GM13977 (cell line): ENCODE measurements at regions not wholly inside any gene's neighbourhood (a gene's known extent, or its start where the extent isn't known, plus 50 kb on each side); places are given as distances from the start of the nearest gene placed in this dataset.

Experiments
- DNase-seq: peaks from one replicate; pipeline ENCODE4 v3.0.0; 2012; ENCODE audit warnings: low spot score
- in situ Hi-C: fragments of 300-500 bp; cut with MboI; formaldehyde crosslinking; loops from one replicate; pipeline ENCODE4 v1.12.0; 2022; ENCODE audit warnings: low sequenced_read_pairs, low pct_unique_long_range_greater_than_20kb, mixed read lengths, inconsistent platforms; ENCODE audit not compliant: unreplicated experiment
- TF ChIP-seq, protein P1 (sequence below): IDR thresholded peaks from 2 replicates; pipeline ENCODE4 v1.5.1; 2012; ENCODE audit warnings: mild to moderate bottlenecking, control low read depth; ENCODE audit not compliant: insufficient read depth; ENCODE audit errors: extremely low read depth, missing control alignments

DNA sequence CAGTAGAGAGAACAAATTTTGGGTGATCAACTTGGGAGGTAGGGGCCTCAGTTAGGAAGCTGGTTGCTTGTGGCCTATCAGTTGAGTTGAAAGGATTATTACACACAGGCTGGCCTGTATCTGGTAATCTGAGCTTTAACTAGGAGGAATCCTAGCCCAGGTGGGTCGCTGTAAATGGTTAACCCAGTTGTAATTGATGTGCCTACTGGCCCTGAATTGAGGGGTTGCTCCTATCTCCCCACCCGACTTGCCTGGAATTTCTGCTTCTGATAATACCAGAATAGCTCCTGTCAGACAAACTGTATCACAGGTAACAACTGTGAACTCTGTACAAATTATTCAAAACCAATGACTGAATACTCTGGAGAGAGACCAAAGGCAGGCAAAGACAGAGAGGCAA lies 210.4 kb upstream of the RUNX1 start:
- in situ Hi-C loops, result no loop called here
- TF ChIP-seq, protein P1, sequence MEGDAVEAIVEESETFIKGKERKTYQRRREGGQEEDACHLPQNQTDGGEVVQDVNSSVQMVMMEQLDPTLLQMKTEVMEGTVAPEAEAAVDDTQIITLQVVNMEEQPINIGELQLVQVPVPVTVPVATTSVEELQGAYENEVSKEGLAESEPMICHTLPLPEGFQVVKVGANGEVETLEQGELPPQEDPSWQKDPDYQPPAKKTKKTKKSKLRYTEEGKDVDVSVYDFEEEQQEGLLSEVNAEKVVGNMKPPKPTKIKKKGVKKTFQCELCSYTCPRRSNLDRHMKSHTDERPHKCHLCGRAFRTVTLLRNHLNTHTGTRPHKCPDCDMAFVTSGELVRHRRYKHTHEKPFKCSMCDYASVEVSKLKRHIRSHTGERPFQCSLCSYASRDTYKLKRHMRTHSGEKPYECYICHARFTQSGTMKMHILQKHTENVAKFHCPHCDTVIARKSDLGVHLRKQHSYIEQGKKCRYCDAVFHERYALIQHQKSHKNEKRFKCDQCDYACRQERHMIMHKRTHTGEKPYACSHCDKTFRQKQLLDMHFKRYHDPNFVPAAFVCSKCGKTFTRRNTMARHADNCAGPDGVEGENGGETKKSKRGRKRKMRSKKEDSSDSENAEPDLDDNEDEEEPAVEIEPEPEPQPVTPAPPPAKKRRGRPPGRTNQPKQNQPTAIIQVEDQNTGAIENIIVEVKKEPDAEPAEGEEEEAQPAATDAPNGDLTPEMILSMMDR, result no peak
- DNase-seq, result no peak

- TF ChIP-seq, protein P1, result no peak
- DNase-seq, result no peak
- in situ Hi-C loops, result no loop called here
These were observed 209.4 kb upstream of the RUNX1 start for GRCh38 chr21:35258521-35258920.

DNA sequence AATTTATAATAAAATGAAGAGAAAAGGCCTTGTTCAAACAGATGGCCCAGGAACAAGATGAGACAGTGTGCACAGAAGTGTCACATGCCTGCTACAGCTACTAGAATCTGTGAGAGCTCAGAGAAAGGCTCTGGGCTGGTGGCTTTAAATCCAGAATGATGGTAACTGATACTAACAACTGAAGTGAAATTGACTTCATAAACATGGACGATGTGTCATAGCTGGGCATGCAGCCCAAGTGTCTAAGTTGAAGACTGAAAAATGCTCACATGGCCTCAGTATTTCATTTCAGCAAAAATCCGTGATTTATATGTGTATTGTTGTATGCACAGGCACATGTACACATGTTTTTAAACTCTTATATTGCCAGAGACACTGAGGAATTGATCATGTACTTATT lies 208.3 kb upstream of the RUNX1 start:
- DNase-seq, result no peak
- TF ChIP-seq, protein P1, result no peak
- in situ Hi-C loops, result no loop called here

GRCh38 chr21:35256468-35256988 lies 207.4 kb upstream of the RUNX1 start:
- DNase-seq, result no peak
- TF ChIP-seq, protein P1, result no peak
- in situ Hi-C loops, result no loop called here

GRCh38 chr21:35254765-35255138 lies 205.7 kb upstream of the RUNX1 start:
- no peak for DNase-seq
- in situ Hi-C loops, result no loop called here
- TF ChIP-seq, protein P1, result no peak

GRCh38 chr21:35254006-35254764 lies 205.1 kb upstream of the RUNX1 start:
- TF ChIP-seq, protein P1, result no peak
- in situ Hi-C loops, result no loop called here
- DNase-seq, result no peak
